Kidney tubule cell (primary cell): ENCODE measurements at regions not wholly inside any gene's neighbourhood (a gene's known extent, or its start where the extent isn't known, plus 50 kb on each side); places are given as distances from the start of the nearest gene placed in this dataset.
"Not testable (repeated sequence)": the region's sequence is repeated elsewhere in the genome, so short reads cannot be mapped to it uniquely, and the experiment has no call there.

Experiments used
- DNase-seq: peaks from one replicate; pipeline ENCODE4 v3.0.0-alpha.2; 2018; ENCODE audit warnings: low spot score

DNA sequence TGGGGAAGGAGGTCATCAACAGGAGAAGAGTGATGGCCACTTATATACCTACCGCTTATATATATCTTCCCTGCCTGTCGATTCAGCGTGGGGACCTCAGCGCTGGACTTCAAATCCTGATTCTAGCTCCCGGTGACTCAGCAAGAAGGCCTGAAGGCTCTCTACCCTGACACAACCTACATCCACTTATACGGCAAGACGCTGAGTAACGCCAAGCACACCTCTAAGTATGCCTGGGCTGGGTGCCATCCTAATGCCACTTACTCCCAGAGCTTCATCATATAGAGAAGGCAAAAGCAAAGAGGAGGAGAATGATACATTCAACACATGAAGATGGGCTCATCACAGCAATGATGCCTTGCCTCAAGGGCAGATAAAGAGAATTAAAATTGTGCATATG lies 198.3 kb downstream of the CHIC2 start:
- DNase-seq: no peak

DNA sequence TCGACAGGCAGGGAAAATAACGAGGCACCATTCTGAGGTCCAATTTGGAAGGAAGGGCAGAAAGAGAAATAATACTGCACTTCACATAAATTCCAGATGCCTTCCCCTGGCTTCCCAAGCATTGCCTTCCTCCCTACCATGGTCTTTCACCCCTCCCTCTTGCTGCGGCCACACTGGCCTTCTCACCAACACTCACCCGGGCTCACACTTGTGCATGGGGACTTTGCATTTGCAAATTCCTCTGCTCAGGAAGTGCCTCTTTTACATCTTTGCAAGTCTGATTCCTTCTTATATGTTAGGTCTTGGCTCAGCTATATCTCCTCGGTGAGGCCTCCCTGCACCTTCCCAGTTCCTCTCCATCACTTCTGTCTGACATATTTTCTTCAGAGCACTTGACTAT lies 199.4 kb downstream of the CHIC2 start:
- no peak for DNase-seq

DNA sequence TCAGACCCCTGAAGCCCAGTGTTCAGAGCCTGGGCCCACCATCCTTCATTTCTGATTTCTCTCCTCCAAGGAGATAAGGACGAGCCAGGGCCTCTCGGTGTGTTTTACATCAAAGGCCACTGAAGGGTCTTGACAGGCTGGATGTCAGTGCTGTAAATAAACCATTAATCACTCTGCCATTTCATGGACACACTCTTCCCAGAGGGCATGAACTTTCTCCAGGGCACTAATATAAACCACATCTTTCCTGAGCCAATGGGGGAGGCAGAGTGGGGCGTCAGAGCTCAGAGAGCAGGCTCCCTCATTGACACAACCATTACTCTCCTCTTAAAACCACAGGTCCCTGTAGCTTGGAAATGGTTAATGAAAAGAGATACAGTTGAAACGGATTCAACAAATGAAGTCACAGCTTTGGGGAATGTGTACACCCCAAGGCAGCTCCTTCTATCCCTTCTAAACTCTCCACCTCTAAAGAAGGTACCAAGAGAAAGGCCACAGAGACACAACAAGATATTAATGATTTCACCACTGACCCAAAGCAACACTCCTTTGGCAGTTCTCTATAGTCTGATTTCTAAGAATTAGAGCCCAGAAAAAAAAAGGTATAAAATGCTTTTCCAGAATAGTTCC lies 200.6 kb downstream of the CHIC2 start:
- no peak for DNase-seq

DNA sequence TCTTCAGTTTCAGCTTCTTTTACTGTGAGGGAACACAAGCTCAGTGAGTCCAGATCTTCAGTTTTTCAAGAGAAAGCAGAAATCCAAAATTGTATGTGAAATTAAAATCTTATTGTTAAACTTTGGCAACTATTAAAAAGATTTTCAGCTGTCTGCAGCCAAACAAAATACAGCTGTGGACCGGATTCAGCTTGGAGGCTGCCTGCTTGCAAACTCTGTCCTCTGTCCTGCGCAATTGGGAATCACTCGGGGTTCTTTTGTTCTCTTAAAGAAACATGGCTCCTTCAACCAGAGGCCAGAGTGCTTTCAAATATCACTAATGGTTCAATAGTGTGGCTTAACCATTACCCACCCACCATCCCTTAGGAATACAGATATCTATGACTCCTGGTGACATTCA lies 201.2 kb downstream of the CHIC2 start:
- no peak for DNase-seq

DNA sequence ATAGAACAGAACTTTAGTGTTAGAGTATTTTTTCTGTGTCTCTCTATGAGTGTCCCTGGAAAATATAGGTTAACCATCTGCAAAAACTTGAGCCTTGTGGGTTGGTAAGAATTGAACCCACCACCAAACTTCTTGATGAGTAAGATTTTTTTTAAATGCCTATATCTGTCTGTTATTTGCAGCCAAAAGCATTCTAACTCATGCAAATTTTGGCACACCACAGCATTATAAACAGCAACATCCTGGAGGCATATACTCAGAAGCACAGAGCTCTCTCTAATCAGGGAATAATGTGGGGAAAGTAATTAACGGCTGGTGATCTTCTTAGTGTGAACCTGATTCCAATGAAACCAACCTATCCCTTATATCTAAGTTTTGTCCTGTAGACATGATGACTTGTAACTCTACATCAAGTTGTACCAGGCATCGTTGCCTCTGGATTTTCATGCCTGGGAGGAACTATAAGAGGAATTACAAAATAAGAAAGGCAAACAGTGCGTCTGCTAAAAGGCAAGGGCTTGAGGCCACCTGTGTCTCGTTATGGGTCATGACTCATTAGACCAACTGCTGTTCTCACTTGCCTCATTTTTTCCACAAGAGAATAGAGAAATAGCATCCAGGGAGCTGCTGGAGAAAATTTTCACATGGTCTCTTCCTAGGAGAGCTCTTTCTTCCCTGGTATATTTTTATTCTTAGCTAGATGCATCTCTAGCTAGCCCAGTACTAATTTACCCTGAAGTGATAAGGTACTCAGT lies 202.4 kb downstream of the CHIC2 start:
- peak; percentile 10 for DNase-seq

DNA sequence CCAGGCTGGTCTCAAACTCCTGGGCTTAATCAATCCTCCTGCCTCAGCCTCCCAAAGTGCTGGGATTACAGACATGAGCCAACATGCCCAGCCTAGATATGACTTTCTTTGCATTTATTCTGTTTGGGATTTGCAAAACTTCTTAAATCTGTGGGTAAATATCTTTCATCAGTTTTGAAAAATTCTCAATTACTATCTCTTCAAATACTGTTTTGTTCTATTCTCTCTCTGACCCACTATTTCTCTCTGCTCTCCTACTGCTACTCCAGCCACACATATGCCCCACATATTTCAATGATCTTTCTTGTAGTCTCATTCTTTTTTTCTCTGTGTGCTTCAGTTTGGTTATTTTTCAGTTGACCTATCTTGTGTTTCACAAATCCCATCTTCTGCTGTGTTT lies 205.1 kb downstream of the CHIC2 start:
- no peak for DNase-seq

DNA sequence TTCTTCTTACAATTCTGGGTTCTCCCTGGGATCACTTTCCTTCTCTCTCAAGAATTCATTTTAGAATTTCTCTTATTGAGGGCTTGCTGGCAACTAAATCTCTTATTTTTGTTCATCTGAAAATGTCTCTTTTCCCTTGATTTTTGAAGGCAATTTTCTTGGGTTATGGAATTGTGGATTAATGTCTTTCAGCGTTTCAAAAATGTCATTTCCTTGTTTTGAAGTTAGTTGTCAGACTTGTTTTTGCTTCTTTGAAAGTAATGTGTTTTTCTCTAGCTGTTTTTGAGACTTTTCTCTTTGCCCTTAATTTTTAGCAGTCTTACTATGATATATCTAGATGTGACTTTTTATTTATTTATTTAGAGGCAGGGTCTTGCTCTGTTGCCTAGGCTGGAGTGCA lies 205.7 kb downstream of the CHIC2 start:
- DNase-seq: no peak

DNA sequence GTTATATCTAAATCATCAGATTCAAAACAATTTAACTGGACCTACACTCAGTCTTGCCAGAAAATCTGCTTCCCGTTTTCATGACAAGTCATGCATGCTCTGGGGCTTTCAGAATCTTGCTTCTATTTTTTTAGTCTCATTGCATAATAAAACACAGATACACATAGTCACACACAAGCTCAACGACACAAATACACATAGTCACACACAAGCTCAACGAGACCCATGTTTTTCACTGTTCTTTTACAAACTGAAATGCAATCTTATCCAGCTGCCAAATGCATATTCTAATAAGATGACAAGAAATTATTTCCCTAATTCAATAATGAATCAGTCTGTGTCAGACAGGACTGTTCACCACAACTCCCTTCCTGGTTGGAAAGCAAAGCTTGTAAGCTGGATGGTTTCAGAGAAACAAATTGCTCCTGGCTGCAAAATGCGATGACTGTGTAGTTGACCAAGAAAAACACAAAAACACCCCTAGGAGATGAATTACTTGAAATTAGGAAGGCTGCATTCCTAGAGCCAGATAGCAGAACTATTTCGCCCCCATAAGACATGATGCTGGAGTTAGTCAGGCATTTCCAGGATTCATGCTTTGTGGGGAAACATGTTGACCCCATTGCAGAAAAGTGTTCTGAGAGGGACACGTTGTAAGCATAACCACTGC lies 208.7 kb downstream of the CHIC2 start:
- peak; percentile 52 for DNase-seq

DNA sequence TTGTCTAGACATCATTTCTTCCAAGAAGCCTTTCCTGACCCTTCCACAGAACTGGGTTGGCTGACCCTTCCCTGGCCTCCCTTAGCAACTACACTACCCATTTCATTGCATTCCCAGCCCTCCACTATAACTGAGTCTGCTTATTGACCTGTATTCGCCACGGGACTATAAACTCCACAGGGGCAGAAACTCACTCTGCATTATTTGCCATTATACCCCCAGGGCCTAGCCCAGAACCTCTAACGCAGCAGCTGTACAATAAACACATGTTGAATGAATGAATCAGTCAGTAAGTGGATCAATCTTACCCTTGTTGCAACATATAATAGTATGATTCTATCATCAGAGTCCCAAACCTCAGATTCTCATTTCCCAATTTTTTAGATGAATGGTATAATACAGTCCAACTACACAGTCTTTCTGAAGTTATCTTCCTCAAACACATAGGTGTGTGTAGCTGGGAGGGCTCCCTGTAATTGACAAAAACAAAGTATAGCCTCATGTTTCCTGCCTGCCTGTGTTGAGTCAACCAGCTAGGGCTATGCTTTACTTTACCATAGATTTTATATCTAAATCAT lies 209.3 kb downstream of the CHIC2 start:
- no peak for DNase-seq

DNA sequence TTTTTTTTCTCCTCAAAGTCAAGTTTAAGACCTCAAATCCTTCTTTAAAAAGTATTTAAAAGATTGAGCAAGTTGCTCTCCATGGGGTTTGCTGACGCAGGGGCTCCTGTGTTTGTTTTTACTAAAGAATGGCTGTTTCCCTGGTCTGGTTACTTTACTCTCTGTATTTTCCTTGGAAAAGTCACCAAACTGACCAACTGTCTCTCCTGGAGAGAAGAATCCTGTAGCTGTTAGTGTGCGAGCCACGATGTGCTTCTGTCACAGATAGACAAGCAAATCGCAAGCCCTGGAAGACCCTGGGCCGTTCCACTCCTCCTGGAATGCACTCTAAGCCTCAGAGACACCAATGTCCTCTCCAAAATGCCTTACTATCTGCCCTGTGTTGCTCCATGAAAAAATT lies 212.1 kb downstream of the CHIC2 start:
- DNase-seq: no peak

DNA sequence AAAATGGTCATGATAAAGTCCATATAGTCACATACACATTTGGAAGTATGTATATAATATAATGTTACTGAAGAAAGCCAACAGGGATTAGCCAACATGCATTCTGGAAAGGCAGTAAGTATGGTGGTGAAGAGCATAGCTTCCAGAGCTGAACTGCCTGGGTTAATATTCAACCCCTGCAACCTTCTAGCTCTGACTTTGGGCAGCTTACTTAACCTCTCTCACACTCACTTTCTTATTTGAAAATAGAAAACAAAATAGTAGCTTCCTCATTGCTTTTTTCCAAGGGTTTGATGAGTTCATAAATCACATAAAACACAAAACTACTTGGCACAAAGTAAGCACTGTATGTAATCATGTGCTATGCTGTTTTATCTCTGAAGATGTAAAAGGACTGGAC lies 216.4 kb downstream of the CHIC2 start:
- peak; percentile 28 for DNase-seq

DNA sequence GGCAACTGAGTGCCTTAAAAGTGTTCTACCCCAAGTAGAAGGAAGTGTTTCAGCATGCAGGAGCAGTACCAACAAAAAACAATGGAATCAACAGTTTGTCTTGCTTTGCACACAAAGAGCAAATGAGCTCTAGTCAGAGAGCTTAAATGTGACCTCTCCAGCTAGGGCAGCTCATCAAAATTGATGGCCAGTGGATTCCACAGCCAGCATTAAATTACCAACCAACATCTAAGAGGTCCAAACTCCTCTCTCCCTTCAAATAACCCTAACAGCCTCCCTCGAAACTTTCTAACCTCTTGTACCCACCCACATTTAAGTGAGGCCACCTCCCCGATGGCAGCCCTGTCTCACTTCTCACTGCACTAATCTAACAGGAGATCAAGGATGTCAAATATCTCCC lies 219.9 kb downstream of the CHIC2 start:
- no peak for DNase-seq

DNA sequence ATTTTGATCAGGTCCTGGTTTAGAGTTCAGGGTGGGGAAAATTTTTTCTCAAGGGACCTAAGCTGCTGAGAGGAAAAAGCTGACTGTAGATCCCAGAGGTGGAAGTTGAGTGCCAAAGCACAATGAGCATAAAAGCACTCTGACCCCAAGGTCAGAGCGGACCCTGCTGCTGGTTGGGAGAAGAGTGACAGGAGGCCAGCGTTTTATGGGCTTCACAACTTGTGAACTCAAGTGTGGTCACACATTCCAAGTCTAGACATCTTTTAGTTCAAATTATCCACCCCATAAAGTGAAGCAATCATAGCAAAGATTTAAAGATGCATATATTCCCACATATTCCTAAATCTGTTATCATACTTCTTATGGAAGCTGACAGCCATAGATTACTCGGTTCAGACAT lies 220.3 kb downstream of the CHIC2 start:
- DNase-seq: no peak

DNA sequence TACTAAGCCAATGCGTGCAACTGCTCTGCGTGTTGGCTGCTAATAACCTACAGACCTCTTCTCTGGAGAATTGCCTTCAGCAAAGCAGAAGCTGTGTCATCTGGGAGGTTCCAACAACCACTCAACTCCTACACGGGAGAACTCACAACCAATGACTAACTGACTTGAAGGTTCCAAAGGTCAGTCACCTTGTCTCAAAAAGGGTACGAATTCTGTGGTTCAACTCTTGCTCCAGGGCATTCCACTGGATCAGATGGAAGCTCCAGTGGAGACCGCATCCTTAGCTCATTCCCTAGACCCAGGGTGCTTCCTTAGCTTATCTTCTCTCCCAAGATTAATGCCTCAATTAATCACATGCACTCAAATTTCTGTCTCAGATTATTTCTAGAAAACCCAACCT lies 222.7 kb downstream of the CHIC2 start:
- no peak for DNase-seq

DNA sequence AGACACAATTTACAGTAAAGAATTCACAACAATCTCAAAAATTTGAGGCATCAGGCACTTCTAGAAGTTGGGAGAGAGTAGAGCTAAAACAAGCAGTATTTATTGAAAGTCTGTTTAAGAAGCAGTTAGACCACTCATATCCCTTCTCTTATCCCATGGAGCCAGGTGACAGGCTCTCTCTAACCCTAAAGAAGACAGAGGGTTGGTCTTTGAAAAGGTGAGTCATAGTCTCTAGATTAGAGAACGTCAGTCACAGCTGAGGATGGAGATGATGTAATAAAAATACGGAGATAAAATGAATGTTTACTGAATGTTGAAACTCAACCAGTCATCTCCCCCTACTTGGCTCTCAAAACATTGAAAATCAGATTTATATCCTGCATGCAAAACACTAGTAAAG lies 223.8 kb downstream of the CHIC2 start:
- DNase-seq: no peak

DNA sequence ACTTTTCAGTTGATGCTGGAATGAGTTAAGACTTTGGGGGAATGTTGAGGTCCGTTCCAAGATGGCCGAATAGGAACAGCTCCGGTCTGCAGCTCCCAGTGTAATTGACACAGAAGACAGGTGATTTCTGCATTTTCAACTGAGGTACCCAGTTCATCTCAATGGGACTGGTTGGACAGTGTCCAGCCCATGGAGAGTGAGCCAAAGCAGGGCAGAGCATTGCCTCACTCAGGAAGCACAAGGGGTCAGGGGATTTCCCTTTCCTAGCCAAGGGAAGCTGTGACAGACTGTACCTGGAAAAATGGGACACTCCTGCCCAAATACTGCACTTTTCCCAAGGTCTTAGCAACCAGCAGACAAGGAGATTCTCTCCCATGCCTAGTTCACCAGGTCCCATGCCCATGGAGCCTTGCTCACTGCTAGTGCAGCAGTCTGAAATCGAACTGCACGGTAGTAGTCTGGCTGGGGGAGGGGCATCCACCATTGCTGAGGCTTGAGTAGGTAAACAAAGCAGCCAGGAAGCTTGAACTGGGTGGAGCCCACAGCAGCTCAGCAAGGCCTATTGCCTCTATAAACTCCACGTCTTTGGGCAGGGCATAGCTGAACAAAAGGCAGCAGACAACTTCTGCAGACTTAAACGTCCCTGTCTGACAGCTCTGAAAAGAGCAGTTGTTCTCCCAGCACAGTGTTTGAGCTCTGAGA lies 231.0 kb downstream of the CHIC2 start:
- not testable (repeated sequence) for DNase-seq

DNA sequence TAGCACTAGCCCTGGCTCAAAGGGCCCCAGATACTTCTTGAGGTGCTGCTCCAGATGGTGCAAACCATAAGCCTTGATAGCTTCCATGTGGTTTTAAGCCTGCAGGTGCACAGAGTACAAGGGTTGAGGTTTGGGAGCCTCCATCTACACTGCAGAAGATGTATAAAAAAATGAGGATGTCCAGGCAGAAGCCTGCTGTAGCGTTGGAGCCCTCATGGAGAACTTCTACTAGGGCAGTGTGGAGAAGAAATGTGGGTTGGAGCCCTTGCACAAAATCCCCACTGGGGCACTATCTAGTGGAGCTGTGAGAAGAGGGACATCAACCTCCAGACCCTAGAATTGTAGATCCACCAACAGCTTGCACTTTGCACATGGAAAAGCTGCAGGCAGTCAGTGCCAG lies 231.9 kb downstream of the CHIC2 start:
- DNase-seq: no peak

DNA sequence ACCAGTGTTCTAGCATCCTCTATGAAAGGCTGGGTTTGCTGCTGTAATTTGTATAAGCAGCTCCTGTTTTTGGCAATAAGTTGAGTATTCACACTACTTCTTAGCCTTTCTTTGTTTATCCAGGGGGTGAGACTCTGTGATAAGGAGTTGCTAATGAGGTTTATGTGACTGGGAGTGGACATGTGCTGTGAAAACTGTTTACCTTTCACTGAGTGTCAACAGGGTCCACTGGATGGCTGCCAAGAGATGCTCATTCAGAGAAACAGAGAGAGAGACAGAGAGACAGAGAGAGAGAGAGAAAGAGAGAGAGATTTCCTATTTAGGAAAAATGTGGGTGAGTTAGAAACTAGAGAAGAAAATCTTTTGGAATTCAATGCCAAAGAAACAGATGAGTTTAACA lies 233.9 kb downstream of the CHIC2 start:
- no peak for DNase-seq

DNA sequence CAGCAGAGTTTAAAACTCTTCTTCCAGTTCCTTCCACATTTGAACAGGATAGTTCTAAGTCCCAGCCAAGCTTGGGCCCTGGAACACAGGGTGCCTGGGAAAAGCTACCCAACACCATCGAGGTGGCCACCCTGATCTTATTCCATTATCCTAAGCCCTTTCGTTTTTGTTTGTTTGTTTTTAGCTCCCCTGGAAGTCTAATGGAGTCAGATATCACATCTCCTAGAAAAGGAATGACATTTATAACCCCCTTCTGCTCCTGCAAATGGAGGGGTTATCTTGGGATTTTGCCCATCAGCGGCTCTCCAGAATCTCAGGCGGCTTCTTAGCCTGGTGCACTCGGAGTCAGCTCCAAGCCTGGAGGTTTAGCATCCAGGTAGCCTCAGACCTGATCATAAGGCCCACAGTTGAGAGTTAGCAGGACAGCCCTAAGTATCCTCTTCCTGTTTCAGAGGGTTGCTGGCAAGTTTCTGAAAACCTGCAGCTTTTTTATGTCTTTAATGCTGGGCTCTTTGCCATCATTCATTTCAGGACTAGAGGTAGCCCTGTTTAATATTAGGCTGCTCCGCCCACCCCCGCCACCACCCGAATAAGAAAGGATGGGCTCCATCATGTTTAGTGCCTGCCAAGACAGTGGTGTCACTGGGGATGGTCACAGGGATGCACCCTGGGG lies 230.0 kb upstream of the LNX1 start:
- no peak for DNase-seq

DNA sequence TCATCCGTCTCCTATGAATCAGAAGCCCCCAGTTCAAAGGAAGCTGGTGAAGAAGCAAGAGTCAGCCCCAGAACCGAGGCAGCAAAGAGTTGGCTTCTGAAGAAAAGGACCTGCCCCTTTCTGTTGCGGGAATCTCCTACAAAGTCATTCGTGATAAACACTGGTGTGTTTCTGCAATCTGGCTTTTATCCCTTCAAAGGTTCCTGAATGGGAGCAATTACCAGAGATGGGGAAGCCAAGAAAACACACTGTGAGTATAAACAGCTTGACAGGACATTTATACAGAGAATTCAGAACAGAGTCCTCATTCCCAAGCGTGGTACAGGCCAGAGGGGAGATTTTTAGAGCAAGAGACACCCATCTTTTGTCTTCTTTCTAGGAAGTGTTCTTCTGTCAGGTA lies 226.8 kb upstream of the LNX1 start:
- no peak for DNase-seq

DNA sequence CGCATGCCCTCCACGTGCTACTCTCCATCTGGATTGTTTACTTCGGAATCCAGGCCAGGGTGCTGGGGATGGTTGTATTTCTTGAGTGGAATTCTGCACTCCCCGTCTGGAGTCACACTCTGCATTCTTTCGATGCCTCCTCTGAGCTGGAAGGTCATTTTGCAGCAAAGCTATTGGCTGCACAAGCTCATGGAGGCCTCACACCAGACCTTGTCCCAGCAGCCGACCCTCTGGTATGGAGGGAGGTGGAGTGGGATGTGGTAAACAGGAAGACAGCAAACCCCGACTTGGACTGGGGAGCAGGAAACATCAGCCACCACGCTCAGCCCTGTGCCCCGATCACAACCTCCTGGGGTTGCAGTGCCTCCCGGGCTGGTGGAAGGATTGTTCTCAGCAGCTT lies 225.3 kb upstream of the LNX1 start:
- DNase-seq: no peak

DNA sequence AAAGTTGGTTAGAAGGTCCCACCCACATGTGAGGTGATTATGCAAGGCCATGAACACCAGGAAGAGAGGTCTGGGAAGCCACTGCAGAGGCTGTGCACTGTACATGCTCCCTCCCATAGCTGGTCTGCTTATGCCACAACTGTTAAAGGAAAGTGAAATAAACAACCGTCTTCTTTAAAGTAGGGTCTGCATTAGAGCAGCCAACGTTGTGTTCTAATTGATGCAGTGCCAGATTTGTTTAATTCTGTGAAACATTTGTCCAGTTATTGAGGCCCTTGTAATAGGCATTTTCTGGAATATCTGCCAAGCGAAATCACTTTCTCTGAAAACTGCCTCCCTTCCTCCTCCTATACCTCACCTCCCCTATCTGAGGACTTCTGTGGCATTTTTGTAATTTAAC lies 224.0 kb upstream of the LNX1 start:
- no peak for DNase-seq
